Motor neuron (in vitro differentiated cells): ENCODE measurements at regions not wholly inside any gene's neighbourhood (a gene's known extent, or its start where the extent isn't known, plus 50 kb on each side); places are given as distances from the start of the nearest gene placed in this dataset.

Source experiments
- ATAC-seq, 8 experiments: fragments of 200-7000 bp; cut with Tn5 transposase; replicated peaks in 6 of 8; 2 replicates each; pipeline ENCODE4 v1.8.0; 2021; ENCODE audit warnings: mild to moderate bottlenecking in 8 of 8, moderate library complexity in 8 of 8
- H3K27ac ChIP-seq, 2 donors: fragments of 250-450 bp; sonication (Bioruptor Pico); 2 replicates each; pipeline ENCODE4 v1.9.0; 2021; ENCODE audit warnings: antibody characterized with exemption in 2 of 2, mild to moderate bottlenecking in 2 of 2, moderate library complexity in 1 of 2
- H3K4me1 ChIP-seq, 2 donors: fragments of 250-450 bp; sonication (Bioruptor Pico); replicated peaks in 1 of 2; 2 replicates each; pipeline ENCODE4 v1.6.1; 2021; ENCODE audit warnings: antibody characterized with exemption in 2 of 2, mild to moderate bottlenecking in 2 of 2, moderate library complexity in 1 of 2
- H3K4me3 ChIP-seq, 5 donors: fragments of 250-450 bp; sonication (Bioruptor Pico); 2 replicates each; pipeline ENCODE4 v1.9.0; 2021; ENCODE audit warnings: antibody characterized with exemption in 5 of 5, mild to moderate bottlenecking in 5 of 5, moderate library complexity in 4 of 5
- WGBS, 10 experiments: fragments of 450-650 bp; shearing (Covaris generic); methylation state at CpG; one replicate each; pipeline ENCODE4 v1.0.0; 2022; 5-methylcytosine and 5-hydroxymethylcytosine counted together
- in situ Hi-C, 9 experiments: fragments of 400-800 bp; cut with MboI; loops; one replicate each; pipeline ENCODE4 v1.15.0; 2021; ENCODE audit warnings: low sequenced_read_pairs in 9 of 9, low pct_unique_long_range_greater_than_20kb in 2 of 9; ENCODE audit not compliant: unreplicated experiment in 9 of 9

DNA sequence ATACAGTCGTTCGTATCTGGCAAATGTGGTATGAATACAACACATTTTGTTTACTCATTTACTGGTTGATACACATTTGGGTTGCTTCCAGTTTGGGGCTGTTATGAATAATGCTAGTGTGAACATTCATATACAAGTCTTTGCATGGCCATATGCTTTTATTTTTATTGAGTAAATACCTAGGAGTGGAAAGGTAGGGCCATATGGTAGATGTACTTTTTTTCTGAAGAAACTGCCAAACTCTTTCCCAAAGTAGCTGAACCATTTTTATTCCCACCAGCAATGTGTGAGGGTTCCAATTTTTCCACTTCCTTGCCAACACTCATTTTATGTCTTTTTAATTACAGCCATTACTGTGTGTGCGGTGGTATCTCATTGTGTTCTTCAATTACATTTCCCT lies 496.2 kb upstream of the NRXN1 start:
- H3K27ac ChIP-seq: no peak overlapping the region
- in situ Hi-C loops: no loop called here
- no peaks in the 10 kb centered on the region for H3K4me1 ChIP-seq
- 36 to 100% (median 92%) methylated on average over 1 to 3 of the region's 3 CpGs for WGBS, 10 experiments
- no peak overlapping the region for H3K4me3 ChIP-seq
- no peak for ATAC-seq

DNA sequence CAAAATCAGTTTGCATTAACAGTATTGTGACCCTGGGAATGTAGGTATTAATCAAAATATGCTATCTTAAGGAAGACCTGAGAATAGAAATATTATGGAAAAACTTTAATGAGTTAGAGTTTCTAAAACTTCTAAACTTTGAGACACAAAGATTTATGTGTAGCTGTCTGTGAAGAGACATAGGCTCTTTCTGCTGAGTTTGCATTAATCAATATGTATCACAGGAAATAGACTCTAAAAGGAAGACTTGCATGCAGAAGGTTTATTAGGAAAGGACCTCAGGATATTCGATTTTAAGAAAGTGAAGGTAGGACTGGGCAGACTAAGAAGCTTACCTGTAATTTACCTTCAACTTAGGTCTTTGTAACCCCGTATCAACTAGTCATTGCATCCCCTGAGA lies 494.8 kb upstream of the NRXN1 start:
- no peaks in the 10 kb centered on the region for H3K4me1 ChIP-seq
- no peak overlapping the region for H3K27ac ChIP-seq
- in situ Hi-C loops: no loop called here
- H3K4me3 ChIP-seq: no peak overlapping the region
- ATAC-seq: no peak
- WGBS, 10 experiments: 0 to 100% (median 40%) methylated on average over 1 to 2 of the region's 2 CpGs; no CpG with 5 or more reads in 1 of the 10 experiments

DNA sequence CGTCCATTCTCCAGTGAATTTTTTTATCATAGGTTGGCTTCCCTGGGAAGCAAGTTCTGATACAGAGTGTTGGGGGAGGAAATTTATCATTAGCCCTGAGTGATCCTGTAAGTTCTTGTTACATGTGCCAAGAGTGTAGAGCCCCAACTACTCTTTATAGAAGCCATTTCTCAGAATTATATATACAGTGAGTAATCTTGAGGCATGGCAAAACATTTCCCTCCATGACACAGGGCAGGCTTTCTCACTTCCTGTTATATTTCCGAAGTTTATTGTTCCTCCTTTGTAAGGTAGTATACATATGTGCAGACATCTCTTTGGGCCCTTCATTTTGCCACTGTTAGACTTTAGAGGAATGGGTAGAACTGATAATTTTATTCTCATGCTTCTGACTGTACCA lies 484.7 kb upstream of the NRXN1 start:
- in situ Hi-C loops: no loop called here
- ATAC-seq: no peak
- H3K4me1 ChIP-seq: no peaks in the 10 kb centered on the region
- 0 to 100% (median 67%) methylated on average over 1 to 2 of the region's 2 CpGs; no CpG with 5 or more reads in 1 of the 10 experiments for WGBS, 10 experiments
- no peak overlapping the region for H3K27ac ChIP-seq
- H3K4me3 ChIP-seq: no peak overlapping the region

DNA sequence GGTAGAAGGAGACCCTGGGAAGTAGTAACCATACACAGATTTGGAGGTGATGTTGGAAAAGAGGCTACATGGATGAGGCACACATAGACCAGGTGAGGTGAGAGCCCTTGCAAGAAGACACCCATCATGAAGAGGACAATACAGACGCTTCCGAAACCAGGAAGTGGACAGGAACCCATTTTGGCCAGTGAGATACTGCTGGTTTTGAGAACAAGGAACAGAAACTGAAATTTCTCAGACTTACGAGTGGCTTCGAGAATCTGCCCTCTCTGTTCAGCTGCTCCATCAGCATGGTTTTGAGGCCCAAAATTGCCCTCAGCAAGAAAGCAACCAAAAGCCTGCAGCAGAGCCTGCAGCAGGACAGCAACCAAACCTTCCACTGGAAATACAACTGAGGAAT lies 479.1 kb upstream of the NRXN1 start:
- Histone ChIP-seq H3K4me1 (no peaks in the 10 kb centered on the region), H3K4me3 (no peak overlapping the region), H3K27ac (no peak overlapping the region)
- no peak for ATAC-seq
- in situ Hi-C loops: no loop called here
- WGBS, 10 experiments: 20 to 100% (median 80%) methylated on average over 1 to 4 of the region's 4 CpGs; no CpG with 5 or more reads in 2 of the 10 experiments

DNA sequence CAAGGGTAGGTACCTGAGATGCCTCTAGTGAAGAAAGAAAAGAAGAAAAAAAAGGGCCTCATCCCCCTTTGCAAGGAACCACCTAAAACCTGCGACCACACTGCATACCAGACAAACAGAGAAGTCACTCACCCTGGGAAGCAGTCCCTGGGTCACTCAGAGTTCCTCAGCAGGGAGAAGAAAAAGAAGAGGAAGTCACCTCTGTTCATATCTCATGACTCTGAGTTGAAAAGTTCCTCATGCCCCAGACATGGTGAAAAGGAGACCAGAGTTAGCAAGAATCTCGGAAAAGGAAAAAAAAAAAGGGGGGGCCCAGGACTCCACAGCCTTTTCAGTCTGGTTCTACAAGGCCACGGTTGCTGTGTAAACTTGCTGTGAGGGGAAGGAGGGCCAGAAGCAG lies 478.4 kb upstream of the NRXN1 start:
- WGBS, 10 experiments: 0 to 92% (median 38%) methylated on average over 1 to 2 of the region's 3 CpGs; no CpG with 5 or more reads in 4 of the 10 experiments
- in situ Hi-C loops: no loop called here
- H3K27ac ChIP-seq: no peak overlapping the region
- H3K4me1 ChIP-seq: no peaks in the 10 kb centered on the region
- no peak overlapping the region for H3K4me3 ChIP-seq
- ATAC-seq: no peak

DNA sequence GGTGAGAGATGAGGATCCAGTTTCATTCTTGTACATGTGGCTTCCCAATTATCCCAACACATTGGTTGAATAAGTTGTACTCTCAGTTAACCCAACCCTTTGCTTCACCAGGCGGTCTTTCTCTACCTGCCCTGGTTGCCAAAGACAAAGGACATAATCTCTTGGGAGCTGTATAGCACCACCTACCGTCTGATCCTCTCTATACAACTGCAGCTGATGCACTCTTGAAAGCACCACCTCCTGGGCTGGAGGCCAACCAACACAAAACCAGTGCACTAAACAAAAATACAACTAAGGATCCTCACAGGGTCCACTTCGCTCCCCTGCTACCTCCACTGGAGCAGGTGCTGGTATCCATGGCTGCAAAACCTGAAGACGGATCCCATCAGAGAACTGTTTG lies 473.6 kb upstream of the NRXN1 start:
- no peak for ATAC-seq
- no peak overlapping the region for H3K27ac ChIP-seq
- WGBS, 10 experiments: 0 to 100% (median 90%) methylated on average over 2 to 4 of the region's 4 CpGs; no CpG with 5 or more reads in 5 of the 10 experiments
- in situ Hi-C loops: no loop called here
- no peaks in the 10 kb centered on the region for H3K4me1 ChIP-seq
- H3K4me3 ChIP-seq: no peak overlapping the region

DNA sequence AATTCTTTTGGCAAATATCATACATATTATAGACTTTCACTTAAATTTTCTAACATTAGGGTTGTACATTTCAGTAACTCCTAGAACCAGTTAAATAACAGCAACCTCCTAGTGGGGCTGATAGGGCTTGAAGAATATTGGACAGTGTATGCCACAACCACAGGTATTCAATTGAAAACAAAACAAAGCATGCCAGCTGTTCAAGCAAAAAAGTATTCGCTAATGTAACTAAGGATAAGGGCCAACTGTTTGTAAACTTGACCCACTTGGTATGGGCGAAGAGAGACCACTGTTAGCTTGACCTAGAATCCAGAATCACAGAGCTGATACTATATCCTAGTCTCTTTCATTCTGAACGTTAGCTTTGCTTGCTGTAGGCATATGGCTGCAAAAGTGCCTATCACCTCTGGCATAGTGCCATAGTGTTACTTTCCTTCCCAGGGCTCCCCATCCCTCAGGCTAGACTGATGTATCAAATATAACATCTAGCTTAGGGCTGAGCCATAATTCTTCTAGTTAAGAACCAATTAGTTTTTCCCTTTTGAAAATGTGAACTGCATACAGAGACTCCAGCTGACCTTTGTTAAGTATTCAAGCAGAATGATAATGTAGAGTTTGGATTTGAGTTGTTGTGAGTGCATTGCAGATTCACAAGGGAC lies 458.8 kb upstream of the NRXN1 start:
- no peaks in the 10 kb centered on the region for H3K4me1 ChIP-seq
- in situ Hi-C loops: no loop called here
- 0 to 100% (median 73%) methylated on average over 1 to 2 of the region's 3 CpGs; no CpG with 5 or more reads in 2 of the 10 experiments for WGBS, 10 experiments
- H3K27ac ChIP-seq: no peak overlapping the region
- ATAC-seq: peak in 3 of 8 experiments; percentile 20 to 78 (median 23)
- no peak overlapping the region for H3K4me3 ChIP-seq

DNA sequence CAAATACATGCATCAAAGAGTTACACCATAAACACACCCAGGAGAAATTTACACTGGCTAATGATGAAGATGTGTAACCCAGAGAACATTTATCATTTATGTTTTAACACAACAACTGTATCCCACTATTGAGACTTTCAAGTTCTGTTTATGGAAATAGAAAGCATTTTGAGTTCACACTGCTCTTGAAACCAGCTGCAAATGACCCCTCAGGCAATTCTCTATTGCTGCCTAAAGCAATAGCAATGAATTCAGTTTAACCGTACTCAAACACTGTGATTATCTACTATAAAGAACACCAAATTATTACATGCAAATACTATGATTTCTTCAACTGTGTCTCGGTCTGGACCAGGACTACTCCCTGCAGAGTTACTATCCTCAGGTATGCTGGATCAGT lies 452.7 kb upstream of the NRXN1 start:
- Histone ChIP-seq H3K4me3 (no peak overlapping the region), H3K4me1 (peaks cover 0 to 5% of the 10 kb centered on the region in 2 donors), H3K27ac (no peak overlapping the region)
- WGBS, 10 experiments: 0 to 100% (median 40%) methylated on average over 1 to 2 of the region's 2 CpGs; no CpG with 5 or more reads in 1 of the 10 experiments
- no peak for ATAC-seq
- in situ Hi-C loops: no loop called here

DNA sequence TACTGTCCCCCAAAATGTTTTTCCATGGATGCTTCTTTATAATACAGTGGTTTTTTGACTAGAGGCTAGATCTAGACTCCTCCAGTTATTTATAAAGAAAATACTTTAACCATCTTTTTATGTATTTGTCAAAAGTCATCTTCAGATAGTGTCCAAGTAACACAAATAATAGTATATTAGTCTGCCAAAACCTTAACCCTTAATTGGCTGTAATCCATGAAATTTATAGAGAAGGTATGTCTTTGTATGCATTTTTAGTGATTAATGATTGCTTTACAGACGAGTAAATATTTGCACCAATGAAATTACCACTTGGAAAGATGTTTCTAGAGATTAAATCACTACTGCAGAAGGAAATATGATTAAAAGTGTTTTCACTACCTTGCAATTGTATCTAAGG lies 451.8 kb upstream of the NRXN1 start:
- in situ Hi-C loops: no loop called here
- Histone ChIP-seq H3K4me1 (peaks cover 0 to 5% of the 10 kb centered on the region in 2 donors), H3K27ac (no peak overlapping the region), H3K4me3 (no peak overlapping the region)
- 0 to 100% (median 84%) methylated on average over 1 of the region's 1 CpG; no CpG with 5 or more reads in 4 of the 10 experiments for WGBS, 10 experiments
- no peak for ATAC-seq

DNA sequence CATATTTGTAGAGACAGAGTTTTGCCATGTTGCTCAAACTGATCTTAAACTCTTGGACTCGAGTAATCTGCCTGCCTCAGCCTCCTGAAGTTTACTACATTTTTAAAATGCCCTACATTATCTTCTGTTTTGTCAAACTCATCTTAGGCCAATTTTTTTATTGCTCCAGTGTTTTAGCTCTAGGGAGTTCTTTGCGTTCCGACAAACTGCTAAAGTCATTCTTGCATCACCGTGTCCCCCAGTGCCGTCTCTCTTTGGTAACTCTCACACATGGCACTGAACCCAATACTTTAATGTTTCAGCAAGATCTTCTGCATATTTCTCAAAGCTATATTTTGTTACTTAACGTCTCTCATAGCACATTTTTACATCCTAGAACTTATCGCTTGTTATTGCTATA lies 440.9 kb upstream of the NRXN1 start:
- no peak for ATAC-seq
- H3K27ac ChIP-seq: no peak overlapping the region
- 7 to 100% (median 91%) methylated on average over 1 to 7 of the region's 7 CpGs for WGBS, 10 experiments
- no peak overlapping the region for H3K4me3 ChIP-seq
- no peaks in the 10 kb centered on the region for H3K4me1 ChIP-seq
- in situ Hi-C loops: no loop called here

DNA sequence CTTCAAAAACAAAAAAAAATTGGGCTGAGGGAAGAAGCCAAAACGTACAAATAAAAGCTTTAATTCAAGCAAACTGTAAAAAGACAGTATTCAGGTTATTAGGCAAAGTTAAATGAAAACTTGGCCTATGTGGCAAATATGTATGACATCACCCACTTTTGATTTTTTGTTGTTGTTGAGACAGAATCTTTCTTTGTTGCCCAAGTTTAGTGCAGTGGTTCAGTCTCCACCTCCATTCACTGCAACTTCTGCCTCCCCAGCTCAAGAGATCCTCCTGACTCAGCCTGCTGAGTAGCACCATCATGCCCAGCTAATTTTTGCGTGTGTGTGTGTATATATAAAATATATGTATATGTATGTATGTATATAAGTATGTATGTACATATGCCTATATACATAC lies 440.4 kb upstream of the NRXN1 start:
- Histone ChIP-seq H3K4me1 (no peaks in the 10 kb centered on the region), H3K4me3 (no peak overlapping the region), H3K27ac (no peak overlapping the region)
- peak in 1 of 8 experiments; percentile 64 for ATAC-seq
- 0 to 100% (median 80%) methylated on average over 1 to 2 of the region's 2 CpGs; no CpG with 5 or more reads in 1 of the 10 experiments for WGBS, 10 experiments
- in situ Hi-C loops: no loop called here

DNA sequence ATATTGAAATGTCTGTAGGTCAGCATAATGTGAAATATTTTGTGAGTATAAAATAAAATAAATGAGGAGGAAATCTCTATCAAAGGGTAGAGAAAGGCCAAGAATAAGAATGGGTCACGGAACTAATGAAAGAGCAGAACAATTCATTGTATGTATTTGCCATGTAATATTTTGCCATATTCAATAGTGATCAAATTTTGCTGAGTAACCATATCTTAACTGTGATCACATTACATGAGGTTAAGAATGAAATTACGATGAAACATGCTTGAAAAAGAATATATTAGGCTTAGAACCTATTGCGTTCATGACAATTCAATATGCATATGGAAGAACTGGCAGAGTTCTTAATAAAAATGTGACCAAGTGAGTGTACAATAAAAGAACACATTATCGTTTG lies 437.2 kb upstream of the NRXN1 start:
- Histone ChIP-seq H3K27ac (no peak overlapping the region), H3K4me3 (no peak overlapping the region), H3K4me1 (peaks cover 0 to 9% of the 10 kb centered on the region in 2 donors)
- no peak for ATAC-seq
- 0 to 94% (median 82%) methylated on average over 2 to 4 of the region's 4 CpGs for WGBS, 10 experiments
- in situ Hi-C loops: no loop called here

DNA sequence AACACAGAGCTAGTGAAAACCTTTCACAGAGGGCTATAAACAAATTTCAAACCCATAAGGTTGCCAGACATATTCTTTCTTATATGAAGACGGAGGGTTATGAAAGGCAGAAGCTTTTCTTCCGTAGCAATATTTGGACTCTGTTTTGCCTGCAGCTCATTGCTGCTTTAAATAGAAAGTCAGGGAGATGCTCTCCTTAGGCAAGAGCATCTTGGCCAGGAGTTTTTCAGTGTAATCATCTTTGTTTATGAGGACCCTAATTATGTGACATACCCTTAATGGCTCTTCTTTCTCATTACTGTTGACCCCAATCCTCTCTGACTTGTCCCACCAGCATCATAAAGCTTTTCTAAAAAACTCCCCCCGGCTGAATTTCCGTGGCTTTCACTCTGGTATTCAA lies 433.4 kb upstream of the NRXN1 start:
- ATAC-seq: no peak
- H3K27ac ChIP-seq: no peak overlapping the region
- no peak overlapping the region for H3K4me3 ChIP-seq
- H3K4me1 ChIP-seq: peaks cover 0 to 9% of the 10 kb centered on the region in 2 donors
- WGBS, 10 experiments: 0 to 100% (median 34%) methylated on average over 2 to 4 of the region's 4 CpGs
- in situ Hi-C loops: no loop called here

DNA sequence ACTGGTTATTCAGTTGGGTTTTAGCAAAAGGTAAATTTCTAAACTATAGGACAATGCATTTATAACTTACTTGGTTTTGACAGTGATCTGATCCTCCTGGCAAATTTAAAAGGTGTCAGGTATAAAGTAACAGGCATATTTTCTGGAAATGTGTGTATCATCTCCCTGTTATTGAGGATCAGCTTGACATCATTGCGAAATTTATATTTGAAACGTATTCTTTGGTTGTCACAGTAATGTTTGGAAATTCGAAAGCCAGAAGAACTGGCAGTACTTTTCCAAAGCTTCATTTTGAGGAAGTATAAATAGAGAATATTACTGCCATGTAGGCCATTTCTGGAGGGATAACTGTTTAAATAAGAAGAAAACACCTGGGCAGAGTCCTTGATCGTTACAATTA lies 422.2 kb upstream of the NRXN1 start:
- no peak overlapping the region for H3K4me3 ChIP-seq
- H3K27ac ChIP-seq: no peak overlapping the region
- no peaks in the 10 kb centered on the region for H3K4me1 ChIP-seq
- in situ Hi-C loops: no loop called here
- 0 to 100% (median 82%) methylated on average over 1 to 4 of the region's 4 CpGs; no CpG with 5 or more reads in 1 of the 10 experiments for WGBS, 10 experiments
- ATAC-seq: no peak
